Hematopoietic multipotent progenitor cell treated with erythropoietin and hydrocortisone succinate and interleukin-3 and kit ligand, for 6 days (in vitro differentiated cells): ENCODE measurements at regions not wholly inside any gene's neighbourhood (a gene's known extent, or its start where the extent isn't known, plus 50 kb on each side); places are given as distances from the start of the nearest gene placed in this dataset.

Experiments used
- DNase-seq: peaks from one replicate; pipeline ENCODE4 v3.0.0-alpha.2; 2015

DNA sequence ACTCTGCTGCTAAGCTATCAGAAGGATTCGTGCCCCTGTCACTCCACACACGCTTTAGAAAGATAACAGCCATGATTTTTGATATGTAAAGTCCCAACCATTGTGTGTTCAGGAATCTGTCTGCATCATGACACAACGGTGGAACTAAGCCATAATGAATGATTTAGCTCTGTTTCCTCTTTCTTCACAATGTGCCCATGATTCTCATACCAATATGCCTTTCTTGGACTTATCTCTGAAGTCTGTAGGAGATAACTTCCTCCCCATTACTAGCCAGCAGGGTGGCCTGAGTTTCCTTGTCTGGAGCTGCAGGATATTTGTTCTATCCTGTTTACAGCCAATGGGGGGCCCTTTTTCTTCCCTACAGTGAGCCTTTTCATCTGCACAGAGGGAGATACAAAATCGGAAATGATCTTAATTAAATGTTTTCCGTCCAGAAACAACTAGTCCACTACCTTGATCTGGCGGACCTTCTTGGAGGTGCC lies 511.7 kb downstream of the USP25 start:
- DNase-seq = peak; percentile 54

- DNase-seq = peak; percentile 7
Observed at GRCh38 chr21:16243396-16243795, 513.6 kb downstream of the USP25 start.

DNA sequence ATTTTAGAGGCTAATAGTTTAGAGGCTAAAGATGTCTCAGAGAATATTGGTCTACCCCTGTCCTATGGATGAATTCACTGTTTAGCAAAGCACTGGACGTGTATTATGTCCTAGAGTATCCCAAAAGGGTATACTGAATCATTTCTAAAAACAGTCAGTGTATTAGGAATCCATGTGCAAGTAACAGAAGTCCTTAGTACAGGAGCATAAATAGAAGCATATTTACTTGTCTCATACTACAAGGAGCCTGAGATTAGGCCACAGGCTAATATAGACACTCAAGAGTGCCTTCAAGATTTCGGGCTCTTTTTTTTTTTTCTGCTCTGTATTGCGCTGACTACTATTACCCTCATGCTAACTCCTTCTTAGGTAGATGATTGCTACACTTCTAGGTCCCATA lies 518.9 kb downstream of the USP25 start:
- no peak for DNase-seq

GRCh38 chr21:16250273-16250672 lies 520.5 kb downstream of the USP25 start:
- no peak for DNase-seq

- DNase-seq = no peak
Observed at GRCh38 chr21:16258844-16259611, 529.2 kb downstream of the USP25 start.

DNA sequence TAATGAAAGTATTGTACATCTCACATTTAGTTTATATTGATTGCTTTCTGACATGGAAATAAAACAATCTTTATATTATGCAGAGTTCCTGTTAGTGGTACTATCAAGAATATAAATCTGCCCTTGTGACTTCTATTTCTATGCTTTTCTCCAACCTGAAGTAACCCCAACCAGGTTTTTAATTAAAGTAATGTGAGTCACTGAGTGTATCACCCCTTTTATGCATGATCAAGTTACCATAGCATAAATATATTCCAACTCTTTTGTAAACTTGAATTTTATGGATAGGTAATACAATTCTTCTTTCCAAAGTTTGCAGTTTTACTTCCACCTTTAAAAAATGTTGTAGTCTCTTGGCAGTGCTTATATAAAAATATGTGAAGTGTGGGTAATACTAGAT lies 532.3 kb downstream of the USP25 start:
- no peak for DNase-seq

DNA sequence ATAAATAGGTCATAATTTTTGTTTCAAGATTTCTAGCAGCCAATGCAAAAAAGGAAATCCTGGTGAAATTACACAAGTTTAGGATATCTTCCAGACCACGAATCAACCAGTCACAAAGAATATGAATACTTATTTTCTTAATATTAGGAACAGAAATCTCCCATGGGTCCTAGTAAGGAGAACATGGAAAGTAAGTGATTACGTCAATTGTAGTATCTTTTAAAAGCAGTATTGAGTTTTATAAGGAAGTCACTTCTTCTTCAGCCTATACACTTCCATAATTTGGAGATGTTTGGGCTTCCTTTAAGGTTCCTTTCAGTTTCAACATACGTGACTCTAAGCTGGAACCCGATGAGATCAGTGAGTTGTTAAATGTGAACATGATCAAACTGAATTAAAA lies 534.5 kb downstream of the USP25 start:
- DNase-seq = peak; percentile 6

DNA sequence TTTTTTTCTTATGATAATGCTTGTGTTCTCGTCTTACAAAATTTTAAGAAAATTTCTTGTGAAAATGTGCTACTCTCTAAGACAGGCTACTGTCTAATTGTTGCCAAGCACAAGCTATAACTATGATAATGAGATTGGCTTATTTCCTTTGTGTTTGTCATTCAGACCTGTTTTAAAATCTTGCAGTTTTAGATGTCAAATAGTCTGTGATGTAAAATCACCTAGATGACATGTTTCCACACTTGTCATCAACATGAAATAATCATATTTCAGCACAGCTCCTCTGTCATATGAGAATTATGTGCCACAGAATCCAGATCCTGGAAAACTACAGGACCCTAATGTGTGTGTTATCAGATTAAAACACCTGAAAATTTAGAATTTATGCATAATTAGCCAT lies 539.7 kb downstream of the USP25 start:
- DNase-seq = no peak

- DNase-seq = no peak
Observed at GRCh38 chr21:16279731-16280581, 550.2 kb downstream of the USP25 start.

GRCh38 chr21:16280686-16281091 lies 550.9 kb downstream of the USP25 start:
- no peak for DNase-seq

- no peak for DNase-seq
Observed at GRCh38 chr21:16283516-16283915, 553.7 kb downstream of the USP25 start.

GRCh38 chr21:16285605-16286126 lies 555.9 kb downstream of the USP25 start:
- DNase-seq = no peak

DNA sequence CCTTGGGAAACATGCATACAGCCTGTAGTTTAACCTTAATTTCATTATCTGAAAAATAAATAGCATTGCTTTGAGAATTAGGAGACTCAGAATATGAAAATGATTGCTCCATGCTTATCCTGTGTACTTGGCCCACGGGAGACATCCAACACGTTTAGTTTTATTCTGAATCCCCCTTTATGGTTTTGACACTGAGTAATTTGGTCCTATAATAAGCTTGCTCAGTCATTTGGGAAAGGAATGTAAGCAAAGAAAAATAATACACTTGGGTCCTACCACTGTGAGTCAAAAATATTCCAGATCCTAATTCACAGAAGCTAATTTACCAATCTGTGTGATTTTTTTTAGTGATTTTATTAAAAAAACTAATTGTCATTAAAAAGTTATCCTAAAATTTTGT lies 557.3 kb downstream of the USP25 start:
- no peak for DNase-seq

DNA sequence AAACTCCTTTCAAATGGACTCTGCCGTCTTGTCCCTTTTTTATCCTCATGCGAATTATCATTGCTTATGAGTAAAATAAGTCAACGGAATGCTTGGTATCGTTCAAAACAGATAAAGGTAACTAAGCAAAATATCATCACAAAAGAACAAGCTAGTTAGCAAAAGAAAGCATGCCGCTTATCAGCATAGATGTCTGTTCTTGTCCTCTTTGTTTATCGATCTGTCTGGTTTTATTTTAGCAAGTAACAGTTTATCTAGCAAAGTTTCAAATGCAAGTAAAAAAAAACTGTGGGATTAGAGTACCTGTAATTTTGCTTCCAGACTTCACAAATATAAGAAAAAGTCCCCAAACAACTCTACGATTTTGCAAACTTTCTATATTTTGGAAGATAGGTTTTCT lies 561.5 kb downstream of the USP25 start:
- no peak for DNase-seq

GRCh38 chr21:16294128-16294527 lies 564.3 kb downstream of the USP25 start:
- DNase-seq = no peak

GRCh38 chr21:16302851-16303282 lies 573.1 kb downstream of the USP25 start:
- peak; percentile 54 for DNase-seq

- no peak for DNase-seq
Observed at GRCh38 chr21:16304174-16305095, 574.7 kb downstream of the USP25 start.

DNA sequence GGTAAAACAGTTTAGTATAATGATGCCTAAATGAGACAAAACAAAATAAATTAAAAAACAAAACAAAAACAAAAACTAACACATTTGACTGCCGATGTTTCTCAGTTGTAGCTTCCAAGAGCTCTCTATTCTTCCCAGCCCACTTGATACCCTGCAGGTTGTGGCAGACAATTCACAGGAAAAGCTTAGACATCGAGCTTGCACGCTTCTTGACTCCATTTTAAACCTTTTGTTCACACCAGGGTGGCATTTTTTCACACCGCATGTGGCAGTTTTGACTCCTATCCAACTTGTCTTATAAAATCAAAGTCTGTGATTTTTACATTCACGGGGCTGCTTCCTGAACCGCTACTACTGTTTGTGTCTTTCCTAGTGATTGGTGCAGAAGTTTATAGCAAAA lies 575.9 kb downstream of the USP25 start:
- no peak for DNase-seq

DNA sequence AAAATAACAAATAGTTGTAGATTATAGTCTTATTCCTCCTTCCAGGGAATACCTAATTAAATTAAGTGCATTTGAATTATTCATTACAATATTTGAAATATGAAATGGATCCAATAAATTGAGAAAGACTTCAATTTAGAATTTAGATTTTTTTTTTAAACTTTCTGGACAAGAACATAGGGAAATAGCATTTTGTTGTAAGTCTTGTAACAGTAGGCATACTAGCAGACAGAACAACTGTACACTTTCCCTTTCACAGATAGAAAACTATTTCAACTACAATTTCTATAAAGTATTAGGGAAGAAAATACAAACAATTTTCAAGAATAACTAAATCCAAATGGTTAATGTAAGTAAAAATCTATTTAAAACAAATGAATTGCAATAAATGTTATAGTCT lies 577.5 kb downstream of the USP25 start:
- no peak for DNase-seq

DNA sequence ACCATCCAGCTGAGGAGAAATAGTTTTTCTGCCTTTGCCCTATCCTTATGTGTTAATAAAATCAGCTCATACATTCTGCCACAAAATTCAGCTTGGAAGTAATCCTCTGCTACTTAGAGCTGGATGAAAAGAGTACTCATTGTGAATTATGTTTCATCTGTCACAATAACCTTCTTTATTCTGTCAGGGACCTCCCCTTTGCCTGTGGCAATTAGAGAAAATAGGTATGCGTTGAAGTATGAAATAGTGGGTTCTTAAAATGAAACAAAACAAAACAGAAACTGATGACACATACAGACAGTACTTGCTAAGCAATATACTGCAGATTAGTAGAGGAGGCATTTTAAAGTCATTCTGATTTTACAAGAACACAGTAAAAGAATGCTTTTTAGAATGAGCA lies 578.5 kb downstream of the USP25 start:
- DNase-seq = no peak

- no peak for DNase-seq
Observed at GRCh38 chr21:16309250-16309971, 579.6 kb downstream of the USP25 start.

DNA sequence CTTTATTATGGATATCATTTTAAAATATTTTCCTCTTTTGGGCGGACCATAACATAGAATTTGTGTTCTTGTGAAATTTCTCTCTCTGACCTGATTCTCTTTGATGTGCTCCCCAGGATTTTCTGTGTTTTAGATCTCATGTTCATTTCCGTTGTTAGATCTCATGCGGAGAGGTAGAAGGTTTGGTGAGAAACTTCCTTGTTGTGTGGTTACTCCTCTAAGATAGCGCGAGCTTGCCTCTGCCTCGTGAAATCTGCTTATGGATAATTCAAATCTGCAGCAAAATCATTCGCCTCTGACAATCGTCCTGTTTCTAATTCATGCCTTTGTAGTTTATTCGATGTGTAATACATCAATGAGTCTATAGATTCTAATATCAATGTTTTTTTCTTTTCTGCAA lies 580.4 kb downstream of the USP25 start:
- DNase-seq = no peak
